Activated CD4-positive, alpha-beta T cell treated with anti-CD3 and anti-CD28 coated beads, Interleukin-2, amount 10 ng/mL, durations not matched to agents 24 days and 14 days (primary cell): ENCODE measurements at regions not wholly inside any gene's neighbourhood (a gene's known extent, or its start where the extent isn't known, plus 50 kb on each side); places are given as distances from the start of the nearest gene placed in this dataset.

Experiments
- DNase-seq: peaks from one replicate; pipeline ENCODE4 v3.0.0; 2022
- H3K27ac Mint-ChIP-seq: one replicate; pipeline ENCODE4 v1.8.0; 2022; ENCODE audit warnings: mild to moderate bottlenecking, mixed read lengths
- H3K27me3 Mint-ChIP-seq: one replicate; pipeline ENCODE4 v1.8.0; 2022; ENCODE audit warnings: mixed read lengths
- H3K36me3 Mint-ChIP-seq: one replicate; pipeline ENCODE4 v1.8.0; 2022; ENCODE audit warnings: low read depth, mild to moderate bottlenecking, mixed read lengths
- H3K4me1 Mint-ChIP-seq: one replicate; pipeline ENCODE4 v1.8.0; 2021; ENCODE audit warnings: mixed read lengths
- H3K4me3 Mint-ChIP-seq: one replicate; pipeline ENCODE4 v1.8.0; 2022; ENCODE audit warnings: mild to moderate bottlenecking, moderate library complexity, mixed read lengths
- H3K9me3 Mint-ChIP-seq: one replicate; pipeline ENCODE4 v1.8.0; 2021; ENCODE audit warnings: mixed read lengths
- intact Hi-C: fragments of 100-400 bp; cut with micrococcal nuclease; formaldehyde crosslinking; loops from one replicate; pipeline ENCODE4 v1.15.1; 2023

DNA sequence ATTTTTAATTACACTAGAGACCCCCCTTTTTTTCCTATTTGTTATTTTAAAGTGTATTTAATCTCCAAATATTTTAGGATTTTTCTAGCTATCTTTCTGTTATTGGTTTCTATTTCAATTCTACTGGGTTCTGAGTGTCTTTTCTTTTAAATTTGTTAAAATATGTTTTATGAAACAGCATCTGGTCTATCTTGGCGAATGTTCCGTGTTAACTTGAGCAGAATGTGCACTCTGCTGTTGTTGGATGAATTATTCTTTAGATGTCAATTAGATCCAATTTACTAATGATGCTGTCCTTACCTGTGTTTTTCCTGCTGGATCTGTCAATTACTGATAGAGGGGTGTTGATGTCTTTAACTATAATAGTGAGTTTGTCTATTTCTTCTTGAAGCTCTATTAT lies 462.0 kb upstream of the CNTN3 start:
- intact Hi-C loops = no loop called here
- no peaks in the 10 kb centered on the region for H3K27me3 Mint-ChIP-seq
- H3K4me1 Mint-ChIP-seq = no peaks in the 10 kb centered on the region

DNA sequence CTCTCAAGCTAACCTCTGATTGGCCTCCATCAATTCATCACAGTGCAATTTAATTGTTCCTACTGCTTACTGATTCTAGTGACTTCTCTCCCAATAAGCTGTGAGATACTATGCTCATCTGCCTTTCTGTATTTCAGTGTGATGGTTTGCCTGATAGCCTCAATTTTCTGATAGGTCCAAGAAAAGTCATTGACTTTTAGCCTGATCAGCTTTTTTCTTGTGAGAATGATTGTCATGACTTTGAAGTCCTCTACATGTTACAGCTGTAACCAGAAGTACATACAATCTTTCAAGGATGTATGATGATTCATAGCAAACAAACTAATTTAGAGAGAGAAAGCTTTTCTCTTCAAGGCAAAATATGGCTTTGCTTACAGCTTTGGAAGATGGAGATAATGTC lies 463.8 kb upstream of the CNTN3 start:
- intact Hi-C loops = no loop called here
- H3K4me1 Mint-ChIP-seq = no peaks in the 10 kb centered on the region
- H3K27ac Mint-ChIP-seq = no peak overlapping the region
- no peaks in the 10 kb centered on the region for H3K27me3 Mint-ChIP-seq
- DNase-seq = no peak
- H3K9me3 Mint-ChIP-seq = no peaks in the 10 kb centered on the region
- H3K4me3 Mint-ChIP-seq = no peak overlapping the region
- no peaks in the 10 kb centered on the region for H3K36me3 Mint-ChIP-seq

More for the DNA sequence above, 462.0 kb upstream of the CNTN3 start:
- Mint-ChIP-seq H3K9me3 (no peaks in the 10 kb centered on the region), H3K4me3 (no peak overlapping the region), H3K36me3 (no peaks in the 10 kb centered on the region), H3K27ac (no peak overlapping the region)
- DNase-seq = no peak

DNA sequence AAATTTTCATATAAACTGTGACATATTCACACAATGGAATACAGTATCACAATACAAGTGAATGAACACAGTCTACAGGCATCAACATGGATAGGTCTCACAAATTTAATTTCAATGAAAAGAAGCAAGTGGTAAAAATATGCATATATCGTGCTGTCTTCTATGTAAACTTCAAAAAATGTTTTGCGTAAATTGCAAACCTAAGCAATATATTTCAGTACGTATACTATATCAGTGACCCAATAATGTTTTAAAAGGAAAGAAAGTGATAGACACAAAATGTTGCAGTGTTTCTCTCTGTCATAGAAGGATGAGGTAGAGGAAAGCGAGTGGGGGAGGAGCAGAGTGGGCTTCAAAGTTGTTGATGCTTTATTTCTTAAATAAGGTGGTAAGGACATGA lies 468.4 kb upstream of the CNTN3 start:
- H3K4me3 Mint-ChIP-seq = no peak overlapping the region
- no peaks in the 10 kb centered on the region for H3K36me3 Mint-ChIP-seq
- H3K4me1 Mint-ChIP-seq = no peaks in the 10 kb centered on the region
- H3K27me3 Mint-ChIP-seq = no peaks in the 10 kb centered on the region
- H3K9me3 Mint-ChIP-seq = no peaks in the 10 kb centered on the region
- H3K27ac Mint-ChIP-seq = no peak overlapping the region
- no peak for DNase-seq
- intact Hi-C loops = no loop called here

DNA sequence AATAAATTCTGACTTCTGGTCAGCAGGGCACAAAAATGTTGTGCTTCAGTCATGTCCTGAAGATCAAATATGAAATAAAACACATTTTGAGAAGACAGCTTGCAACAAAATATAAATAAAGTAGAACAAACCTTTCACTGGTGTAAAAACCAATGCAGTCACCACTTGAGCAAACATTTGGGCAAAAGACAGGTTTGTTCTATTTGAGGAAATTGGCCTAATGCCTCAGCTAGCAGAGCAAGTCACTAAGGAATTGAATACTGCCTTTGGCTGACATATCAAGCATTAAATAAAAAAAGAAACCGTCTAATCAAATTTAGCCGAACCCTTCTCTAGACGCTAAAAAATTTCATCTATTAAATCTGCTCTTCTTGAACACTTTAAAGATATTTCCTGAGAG lies 475.4 kb upstream of the CNTN3 start:
- H3K36me3 Mint-ChIP-seq = no peaks in the 10 kb centered on the region
- no peaks in the 10 kb centered on the region for H3K4me1 Mint-ChIP-seq
- intact Hi-C loops = no loop called here
- H3K27ac Mint-ChIP-seq = no peak overlapping the region
- DNase-seq = no peak
- no peak overlapping the region for H3K4me3 Mint-ChIP-seq
- H3K27me3 Mint-ChIP-seq = no peaks in the 10 kb centered on the region
- H3K9me3 Mint-ChIP-seq = no peaks in the 10 kb centered on the region

DNA sequence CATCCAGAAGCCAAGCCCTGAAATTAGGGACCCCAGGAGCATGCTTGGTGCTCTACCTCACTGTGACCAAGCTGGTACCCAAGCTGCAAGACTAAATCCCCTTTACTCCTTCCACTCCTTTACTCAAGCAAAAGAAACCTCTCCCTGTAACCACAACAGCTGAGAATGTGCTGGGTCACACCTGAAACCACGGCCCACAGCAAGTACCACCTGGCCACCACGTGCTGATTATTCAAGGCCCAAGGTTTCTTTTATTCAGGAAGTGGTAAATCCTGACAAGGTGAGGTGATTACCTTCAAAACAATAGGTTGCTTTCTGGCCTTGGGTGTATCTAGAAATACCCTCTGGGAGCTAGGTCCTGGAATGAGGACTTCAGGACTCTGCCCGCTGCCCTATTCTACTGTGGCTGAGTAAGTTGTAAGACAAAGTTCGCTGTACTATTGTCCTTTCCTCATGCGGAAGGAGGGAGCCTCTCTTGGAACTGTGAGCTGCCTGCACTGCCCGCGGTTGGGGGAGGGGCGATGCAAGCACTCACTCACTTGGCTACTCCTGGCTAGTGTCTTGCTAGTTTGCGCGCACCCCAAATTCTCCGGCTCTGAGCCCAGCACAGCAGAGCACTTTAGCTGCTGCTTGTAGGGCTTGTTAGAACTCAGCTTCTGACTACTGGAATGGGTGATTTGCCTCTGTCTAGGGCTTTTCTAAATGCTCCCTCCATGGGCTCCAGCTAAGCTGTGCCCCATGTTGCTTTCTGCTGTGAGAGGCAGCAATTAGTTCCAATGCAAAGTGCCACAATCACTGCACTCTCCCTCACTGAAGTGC lies 487.1 kb upstream of the CNTN3 start:
- Mint-ChIP-seq H3K9me3 (peaks cover 6% of the 10 kb centered on the region), H3K4me1 (no peaks in the 10 kb centered on the region), H3K27ac (no peak overlapping the region), H3K4me3 (no peak overlapping the region), H3K36me3 (no peaks in the 10 kb centered on the region), H3K27me3 (no peaks in the 10 kb centered on the region)
- DNase-seq = no peak
- intact Hi-C loops = no loop called here

DNA sequence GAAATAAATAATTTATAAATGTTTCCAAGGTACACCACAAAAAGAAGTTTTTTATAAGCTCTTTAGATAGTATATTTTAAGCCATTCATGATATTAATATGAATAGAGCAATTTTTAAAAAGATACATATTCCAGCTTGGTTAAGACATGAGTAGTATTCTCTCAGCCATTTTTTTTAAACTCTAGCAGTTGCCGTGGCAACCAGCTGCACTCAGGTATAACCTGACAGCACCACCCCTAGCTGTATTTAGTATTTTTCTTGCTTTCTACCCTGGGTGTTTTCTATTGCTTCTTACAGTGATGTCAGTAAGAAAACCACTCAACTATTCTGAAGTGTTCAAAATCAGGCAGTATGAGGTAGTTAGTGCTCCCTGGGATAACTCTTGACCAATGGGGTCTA lies 496.3 kb upstream of the CNTN3 start:
- H3K36me3 Mint-ChIP-seq = no peaks in the 10 kb centered on the region
- no peak overlapping the region for H3K4me3 Mint-ChIP-seq
- no peak overlapping the region for H3K27ac Mint-ChIP-seq
- DNase-seq = no peak
- no peaks in the 10 kb centered on the region for H3K27me3 Mint-ChIP-seq
- intact Hi-C loops = no loop called here
- H3K4me1 Mint-ChIP-seq = no peaks in the 10 kb centered on the region
- peaks cover 5% of the 10 kb centered on the region for H3K9me3 Mint-ChIP-seq

DNA sequence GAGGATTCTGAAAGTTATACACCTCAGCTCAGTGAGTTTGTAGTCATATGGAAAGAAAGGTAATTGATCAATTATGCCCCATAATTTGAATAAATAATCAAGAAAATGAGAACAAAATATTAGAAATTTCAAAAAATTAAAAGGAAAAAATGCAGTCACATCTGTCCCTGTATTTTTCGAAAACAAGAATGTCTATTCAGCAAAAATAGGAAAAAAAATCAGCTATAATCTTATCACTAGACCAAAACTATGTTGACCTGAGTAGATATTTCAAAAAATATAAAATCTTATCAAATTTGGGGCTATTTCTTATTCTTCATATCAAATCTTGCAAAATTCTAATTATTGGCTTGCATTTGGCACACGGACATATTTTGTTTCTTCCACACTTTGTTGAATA lies 501.2 kb upstream of the CNTN3 start:
- Mint-ChIP-seq H3K27me3 (no peaks in the 10 kb centered on the region), H3K4me3 (no peak overlapping the region), H3K4me1 (no peaks in the 10 kb centered on the region), H3K36me3 (no peaks in the 10 kb centered on the region), H3K9me3 (peaks cover 11% of the 10 kb centered on the region), H3K27ac (no peak overlapping the region)
- no peak for DNase-seq
- intact Hi-C loops = no loop called here

DNA sequence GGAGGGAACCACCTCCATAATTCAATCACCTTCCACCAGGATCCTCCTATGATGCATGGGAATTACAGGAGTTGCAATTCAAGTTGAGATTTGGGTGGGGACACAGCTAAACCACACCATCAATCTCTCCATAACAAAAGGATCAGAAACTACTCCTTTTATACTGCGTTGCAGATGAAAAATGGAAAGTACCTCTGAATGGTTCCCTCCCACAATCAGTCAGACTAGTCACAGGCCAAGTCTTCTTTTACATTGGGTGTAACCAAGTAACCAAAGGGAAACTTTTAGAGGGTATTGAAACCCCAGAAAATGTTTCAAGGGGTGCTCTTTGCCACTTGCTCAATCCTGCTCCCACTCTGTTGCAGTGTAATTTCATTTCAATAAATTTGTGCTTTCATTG lies 504.3 kb upstream of the CNTN3 start:
- H3K9me3 Mint-ChIP-seq = peaks cover 5% of the 10 kb centered on the region
- H3K27ac Mint-ChIP-seq = no peak overlapping the region
- intact Hi-C loops = no loop called here
- no peaks in the 10 kb centered on the region for H3K4me1 Mint-ChIP-seq
- H3K4me3 Mint-ChIP-seq = no peak overlapping the region
- H3K27me3 Mint-ChIP-seq = no peaks in the 10 kb centered on the region
- no peak for DNase-seq
- H3K36me3 Mint-ChIP-seq = no peaks in the 10 kb centered on the region

DNA sequence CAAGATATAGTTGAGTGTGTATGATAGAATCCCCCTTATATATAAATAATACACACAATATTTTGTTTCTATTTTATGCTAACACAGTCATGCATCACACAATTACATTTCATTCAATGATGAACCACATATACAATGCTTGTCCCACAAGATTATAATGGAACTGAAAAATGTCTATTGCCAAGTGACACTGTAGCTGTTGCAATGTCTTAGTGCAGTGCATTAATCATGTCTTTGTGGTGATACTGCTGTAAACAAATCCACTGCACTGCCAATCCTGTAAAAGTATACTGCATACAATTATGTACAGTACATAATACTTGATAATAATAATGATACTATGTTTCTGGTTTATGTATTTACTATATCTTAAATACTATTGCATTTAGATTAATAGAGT lies 512.1 kb upstream of the CNTN3 start:
- Mint-ChIP-seq H3K9me3 (peaks cover 6% of the 10 kb centered on the region), H3K27ac (no peak overlapping the region)
- intact Hi-C loops = no loop called here

DNA sequence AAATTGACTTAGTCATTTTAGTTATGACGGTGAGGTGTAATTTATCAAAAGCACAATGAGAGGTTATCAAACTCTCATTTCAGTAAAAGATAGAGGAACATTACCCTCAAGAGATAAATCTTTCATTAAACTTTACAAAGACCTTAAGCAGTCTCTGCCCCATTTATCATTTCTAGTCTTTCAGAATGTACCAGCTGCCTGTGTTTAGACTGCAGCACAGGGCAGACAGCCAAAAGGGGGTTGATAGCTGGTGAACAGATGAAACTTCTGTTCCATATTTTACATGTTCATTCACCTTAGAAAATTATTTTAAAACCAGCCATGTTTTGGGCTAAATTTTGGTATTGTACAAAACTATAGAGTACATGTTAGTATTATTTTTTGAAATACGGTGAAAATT lies 514.6 kb upstream of the CNTN3 start:
- Mint-ChIP-seq H3K27ac (no peak overlapping the region), H3K36me3 (no peaks in the 10 kb centered on the region), H3K27me3 (no peaks in the 10 kb centered on the region), H3K4me3 (no peak overlapping the region), H3K9me3 (peaks cover 9% of the 10 kb centered on the region), H3K4me1 (no peaks in the 10 kb centered on the region)
- intact Hi-C loops = no loop called here
- no peak for DNase-seq

More for the DNA sequence above, 512.1 kb upstream of the CNTN3 start:
- no peaks in the 10 kb centered on the region for H3K36me3 Mint-ChIP-seq
- H3K4me3 Mint-ChIP-seq = no peak overlapping the region
- DNase-seq = no peak
- no peaks in the 10 kb centered on the region for H3K27me3 Mint-ChIP-seq
- no peaks in the 10 kb centered on the region for H3K4me1 Mint-ChIP-seq

DNA sequence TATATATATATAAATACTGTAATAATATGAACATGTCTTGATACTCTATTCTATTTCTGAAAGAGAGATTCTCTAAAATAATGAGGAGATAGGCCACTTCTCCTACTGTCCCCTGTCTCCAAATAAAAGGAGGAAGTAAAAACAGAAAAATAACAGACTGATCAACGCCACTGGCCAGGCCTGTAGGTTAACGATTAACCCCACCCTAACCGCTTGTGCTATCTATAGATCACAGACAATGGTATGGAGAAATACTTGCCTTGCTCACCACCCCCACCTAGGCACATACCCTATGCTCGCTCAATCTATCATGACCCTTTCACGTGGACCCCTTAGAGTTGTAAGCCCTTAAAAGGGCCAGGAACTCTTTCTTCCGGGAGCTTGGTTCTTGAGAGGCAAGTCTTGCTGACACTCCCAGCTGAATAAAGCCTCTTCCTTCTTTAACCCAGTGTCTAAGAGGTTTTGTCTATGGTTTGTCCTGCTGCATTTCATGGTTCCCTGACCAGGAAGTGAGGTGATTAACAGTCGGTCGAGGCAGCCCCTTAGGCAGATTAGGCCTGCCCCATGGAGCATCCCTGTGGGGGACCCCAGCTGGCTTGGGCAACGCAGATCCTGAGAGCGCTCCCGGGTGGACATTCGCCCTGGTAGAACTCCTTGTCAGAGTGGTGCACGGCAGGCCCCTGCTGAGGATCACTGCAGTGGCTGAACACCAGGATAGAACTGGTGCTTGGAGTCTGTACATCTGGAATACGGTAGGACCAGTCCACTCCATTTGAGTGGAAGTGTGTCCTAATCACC lies 521.8 kb upstream of the CNTN3 start:
- H3K36me3 Mint-ChIP-seq = no peaks in the 10 kb centered on the region

DNA sequence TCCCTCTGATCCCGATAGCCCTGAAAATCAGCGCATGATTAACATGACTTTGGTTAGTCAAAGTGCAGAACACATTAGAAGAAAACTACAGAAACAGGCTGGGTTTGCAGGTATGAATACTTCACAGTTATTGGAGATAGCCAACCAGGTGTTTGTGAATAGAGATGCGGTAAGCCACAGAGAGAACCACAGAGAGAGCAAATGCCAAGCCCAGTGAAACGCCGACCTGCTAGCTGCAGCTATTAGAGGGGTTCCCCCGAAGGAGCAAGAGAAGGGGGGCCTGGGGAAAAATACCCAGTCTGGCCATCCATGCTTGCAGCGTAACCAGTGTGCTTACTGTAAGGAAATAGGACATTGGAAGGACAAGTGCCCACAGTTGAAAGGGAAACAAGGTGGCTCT lies 523.9 kb upstream of the CNTN3 start:
- DNase-seq = no peak
- no peaks in the 10 kb centered on the region for H3K36me3 Mint-ChIP-seq
- H3K9me3 Mint-ChIP-seq = peaks cover 10% of the 10 kb centered on the region
- H3K27ac Mint-ChIP-seq = no peak overlapping the region
- H3K4me1 Mint-ChIP-seq = no peaks in the 10 kb centered on the region
- intact Hi-C loops = no loop called here
- H3K4me3 Mint-ChIP-seq = no peak overlapping the region
- H3K27me3 Mint-ChIP-seq = no peaks in the 10 kb centered on the region

More for the DNA sequence above, 521.8 kb upstream of the CNTN3 start:
- no peak overlapping the region for H3K4me3 Mint-ChIP-seq
- H3K9me3 Mint-ChIP-seq = peaks cover 10% of the 10 kb centered on the region
- no peak for DNase-seq
- intact Hi-C loops = no loop called here
- H3K27ac Mint-ChIP-seq = no peak overlapping the region
- H3K27me3 Mint-ChIP-seq = no peaks in the 10 kb centered on the region
- H3K4me1 Mint-ChIP-seq = no peaks in the 10 kb centered on the region

DNA sequence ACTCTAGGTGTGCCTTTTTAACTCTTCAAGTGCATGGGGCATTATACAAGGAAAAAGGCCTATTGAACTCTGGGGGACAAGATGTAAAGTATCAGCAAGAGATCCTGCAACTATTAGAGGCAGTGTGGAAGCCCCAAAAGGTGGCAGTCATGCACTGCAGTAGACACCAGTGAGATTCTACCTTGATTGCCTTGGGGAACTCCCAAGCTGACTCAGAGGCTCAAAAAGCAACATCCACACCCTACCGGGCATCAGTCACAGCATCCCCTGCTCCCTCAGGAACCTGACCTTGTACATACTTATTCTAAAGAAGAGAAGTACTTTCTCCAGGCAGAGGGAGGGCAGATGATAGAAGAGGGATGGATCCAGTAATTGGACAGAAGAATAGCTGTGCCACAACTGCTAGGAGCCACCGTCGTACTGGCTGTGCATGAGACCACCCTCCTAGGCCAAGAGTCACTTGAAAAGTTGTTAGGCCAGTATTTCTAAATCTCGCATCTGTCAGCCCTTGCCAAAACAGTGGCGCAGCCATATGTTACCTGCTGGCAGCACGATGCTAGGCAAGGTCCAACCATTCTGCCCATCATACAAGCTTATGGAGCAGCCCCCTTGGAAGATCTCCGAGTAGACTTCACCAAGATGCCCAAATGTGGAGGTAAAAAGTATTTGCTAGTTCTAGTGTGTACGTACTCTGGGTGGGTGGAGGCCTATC lies 523.1 kb upstream of the FRG2C start:
- Mint-ChIP-seq H3K4me1 (no peaks in the 10 kb centered on the region), H3K27ac (no peak overlapping the region), H3K9me3 (peaks cover 5% of the 10 kb centered on the region)

DNA sequence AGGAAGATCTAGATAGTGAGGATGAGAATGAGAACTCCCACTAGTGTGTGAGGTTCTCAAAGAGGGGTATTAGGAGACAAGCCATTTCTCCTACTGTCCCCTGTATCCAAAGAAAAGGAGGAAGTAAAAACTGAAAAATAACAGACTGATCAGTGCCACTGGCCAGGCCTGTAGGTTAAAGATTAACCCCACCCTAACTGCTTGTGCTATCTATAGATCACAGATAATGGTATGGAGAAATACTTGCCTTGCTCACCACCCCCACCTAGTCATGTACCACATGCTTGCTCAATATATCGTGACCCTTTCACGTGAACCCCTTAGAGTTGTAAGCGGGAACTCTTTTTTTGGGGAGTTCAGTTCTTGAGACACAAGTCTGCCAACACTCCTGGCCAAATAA lies 519.7 kb upstream of the FRG2C start:
- Mint-ChIP-seq H3K9me3 (no peaks in the 10 kb centered on the region), H3K27me3 (no peaks in the 10 kb centered on the region), H3K4me1 (no peaks in the 10 kb centered on the region), H3K4me3 (no peak overlapping the region), H3K27ac (no peak overlapping the region), H3K36me3 (no peaks in the 10 kb centered on the region)
- DNase-seq = no peak
- intact Hi-C loops = no loop called here

More for the DNA sequence above, 523.1 kb upstream of the FRG2C start:
- DNase-seq = no peak
- intact Hi-C loops = no loop called here
- no peaks in the 10 kb centered on the region for H3K36me3 Mint-ChIP-seq
- no peak overlapping the region for H3K4me3 Mint-ChIP-seq
- no peaks in the 10 kb centered on the region for H3K27me3 Mint-ChIP-seq
